ENCODE measurements at regions not wholly inside any gene's neighbourhood (a gene's known extent, or its start where the extent isn't known, plus 50 kb on each side); places are given as distances from the start of the nearest gene placed in this dataset.
A peak's percentile ranks its signal among the peaks of the same experiment; 100 is the strongest.
"Not testable (repeated sequence)": the region's sequence is repeated elsewhere in the genome, so short reads cannot be mapped to it uniquely, and the experiment has no call there.

- DNase-seq: no peak
Measured at GRCh38 chr2:175312137-175312536, 130.6 kb upstream of the ATP5MC3 start.

- no peak for DNase-seq
Measured at GRCh38 chr2:175310813-175311504, 129.4 kb upstream of the ATP5MC3 start.

DNA sequence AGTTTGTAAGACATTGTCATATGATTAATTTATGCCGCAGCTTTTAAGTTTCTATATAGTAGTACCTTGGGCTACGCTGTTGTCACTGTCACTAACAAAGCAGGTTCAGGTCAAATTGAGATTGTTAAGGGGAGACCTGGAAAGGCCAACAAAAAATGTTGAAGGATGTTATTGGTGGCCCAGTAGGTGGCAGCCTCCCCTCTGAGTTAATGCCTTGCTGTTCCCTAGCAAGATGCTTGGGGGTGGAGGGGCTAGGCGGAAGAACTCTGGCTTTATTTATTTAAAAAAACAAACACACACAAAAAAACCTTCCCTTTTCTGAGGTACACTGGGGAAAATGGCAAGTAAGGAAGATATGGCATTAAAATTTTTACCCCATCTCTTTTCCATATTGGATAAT, 128.3 kb upstream of the ATP5MC3 start:
- DNase-seq: peak in 1 of 2 donors; percentile 4

- DNase-seq: no peak
Measured at GRCh38 chr2:175308005-175308404, 126.5 kb upstream of the ATP5MC3 start.

- DNase-seq: no peak
Measured at GRCh38 chr2:175304541-175304940, 123.0 kb upstream of the ATP5MC3 start.

- DNase-seq: no peak
Measured at GRCh38 chr2:175293776-175294175, 112.3 kb upstream of the ATP5MC3 start.

- DNase-seq: no peak
Measured at GRCh38 chr2:175293195-175293594, 111.7 kb upstream of the ATP5MC3 start.

DNA sequence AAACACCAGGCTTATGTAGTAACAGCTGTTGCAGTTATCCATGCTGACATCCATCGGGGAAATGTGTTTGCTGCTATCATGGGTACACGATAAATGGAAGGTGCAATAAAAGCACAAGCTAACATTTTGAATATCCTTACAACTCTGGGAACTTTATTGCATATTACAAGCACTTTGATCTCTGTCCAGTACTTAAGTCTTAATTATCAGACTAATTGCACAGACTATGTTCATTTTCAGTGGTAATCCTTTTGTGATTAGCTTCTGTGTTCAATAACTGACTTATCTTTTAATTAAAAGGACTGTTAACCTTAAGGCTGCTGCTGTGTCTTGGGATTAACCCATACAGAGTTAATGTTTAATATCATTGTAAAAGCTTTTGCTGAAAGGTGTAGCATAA, 101.4 kb upstream of the ATP5MC3 start:
- no peak for DNase-seq

DNA sequence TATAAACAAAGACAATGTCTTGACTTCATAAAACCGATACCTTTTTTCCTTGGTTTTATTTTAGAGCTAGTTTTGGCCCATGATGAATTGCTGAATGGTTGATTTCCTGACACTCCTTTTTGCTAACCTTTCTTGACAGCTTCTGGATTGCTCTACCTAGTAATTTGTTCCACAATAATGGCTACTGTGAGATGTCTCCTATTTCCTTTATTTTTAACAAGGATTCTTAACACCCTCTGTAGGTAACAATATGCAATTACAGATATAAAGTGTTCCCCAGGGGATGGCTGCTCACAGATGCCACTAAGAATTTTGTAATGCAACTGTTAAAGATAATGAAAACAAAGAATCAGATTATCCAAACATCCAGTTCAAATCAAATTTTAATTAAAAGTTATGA, 100.8 kb upstream of the ATP5MC3 start:
- DNase-seq: no peak

DNA sequence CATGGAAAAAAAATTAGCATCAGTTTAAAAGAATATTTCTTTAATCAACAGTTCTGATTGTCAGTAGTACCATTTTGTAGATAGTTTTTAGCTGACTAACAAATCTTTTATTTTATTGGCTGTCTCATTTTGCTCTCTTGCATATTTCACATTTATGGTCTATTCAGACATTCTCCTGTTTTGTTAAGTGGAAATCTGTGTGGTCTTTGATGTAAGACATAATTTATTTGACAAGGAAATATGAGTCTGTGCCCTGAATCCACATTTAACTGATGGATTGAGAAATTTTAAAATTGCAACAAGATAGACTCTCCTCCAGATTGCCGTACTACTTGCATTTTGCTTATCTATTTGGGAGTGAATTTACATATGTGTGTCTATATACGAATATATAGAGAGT, 96.3 kb upstream of the ATP5MC3 start:
- DNase-seq: no peak

DNA sequence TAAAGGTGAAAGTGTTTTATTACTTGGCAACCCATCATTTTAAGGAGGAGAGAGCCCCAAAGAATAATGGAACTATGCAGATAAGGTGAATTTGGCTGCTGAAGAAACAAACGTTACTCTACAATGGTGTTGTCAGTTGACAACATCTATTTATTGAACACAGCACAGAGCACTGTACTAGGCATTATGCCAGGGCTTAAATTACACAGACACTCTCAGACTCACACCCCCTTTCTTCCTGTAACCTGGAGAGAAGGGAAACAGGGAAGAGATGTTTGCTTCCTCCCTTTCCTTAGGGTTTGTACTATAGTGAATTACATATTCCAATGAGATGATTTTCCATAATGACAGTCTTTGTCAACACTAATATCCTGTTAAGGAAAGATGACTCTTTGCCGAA, 94.0 kb upstream of the ATP5MC3 start:
- no peak for DNase-seq

DNA sequence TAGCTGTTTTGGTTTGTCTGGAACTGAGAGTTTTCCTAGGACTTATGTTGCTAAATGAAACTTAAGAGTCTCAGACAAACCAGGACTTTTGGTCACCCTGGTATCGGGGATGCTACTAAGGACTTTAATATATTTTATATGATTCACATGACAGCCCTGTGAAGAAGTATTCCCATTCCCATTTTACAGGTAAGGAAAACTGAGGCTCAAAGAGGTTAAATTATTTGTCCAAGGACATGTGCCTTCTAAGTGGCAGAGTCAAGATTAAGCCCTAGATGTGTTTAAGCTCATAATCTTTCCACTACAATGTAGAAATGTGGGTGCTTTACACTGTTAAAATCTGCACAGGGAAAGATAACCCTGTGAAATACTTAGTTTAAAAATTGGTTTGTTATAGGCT, 77.7 kb upstream of the ATP5MC3 start:
- DNase-seq: no peak

DNA sequence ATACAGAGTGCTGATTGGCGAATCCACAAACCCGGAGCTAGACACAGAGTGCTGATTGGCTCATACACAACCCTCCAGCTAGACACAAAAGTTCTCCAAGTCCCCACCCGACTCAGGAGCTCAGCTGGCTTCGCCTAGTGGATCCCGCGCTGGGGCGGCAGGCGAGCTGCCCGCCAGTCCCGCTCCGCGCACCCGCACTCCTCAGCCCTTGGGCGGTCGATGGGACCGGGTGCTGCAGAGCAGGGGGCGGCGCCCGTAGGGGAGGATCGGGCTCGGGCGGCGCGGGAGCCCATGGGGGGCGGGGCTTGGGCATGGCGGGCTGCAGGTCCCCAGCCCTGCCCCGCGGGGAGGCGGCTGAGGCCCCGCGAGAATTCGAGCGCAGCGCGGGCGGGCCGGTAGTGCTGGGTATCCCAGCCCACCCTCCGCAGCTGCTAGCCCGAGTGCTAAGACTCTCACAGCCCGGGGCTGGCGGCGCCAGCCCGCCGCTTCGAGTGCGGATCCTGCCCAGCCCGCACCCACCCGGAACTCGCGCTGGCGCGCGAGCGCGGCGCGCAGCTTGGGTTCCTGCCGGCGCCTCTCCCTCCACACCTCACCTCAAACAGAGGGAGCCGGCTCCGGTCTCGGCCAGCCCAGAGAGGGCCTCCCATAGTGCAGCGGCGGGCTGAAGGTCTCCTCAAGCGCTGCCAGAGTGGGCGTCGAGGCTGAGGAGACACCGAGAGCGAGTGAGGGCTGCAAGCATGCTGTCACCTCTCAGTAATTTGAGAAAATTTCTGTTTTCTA, 75.5 kb upstream of the ATP5MC3 start:
- DNase-seq: no peak

DNA sequence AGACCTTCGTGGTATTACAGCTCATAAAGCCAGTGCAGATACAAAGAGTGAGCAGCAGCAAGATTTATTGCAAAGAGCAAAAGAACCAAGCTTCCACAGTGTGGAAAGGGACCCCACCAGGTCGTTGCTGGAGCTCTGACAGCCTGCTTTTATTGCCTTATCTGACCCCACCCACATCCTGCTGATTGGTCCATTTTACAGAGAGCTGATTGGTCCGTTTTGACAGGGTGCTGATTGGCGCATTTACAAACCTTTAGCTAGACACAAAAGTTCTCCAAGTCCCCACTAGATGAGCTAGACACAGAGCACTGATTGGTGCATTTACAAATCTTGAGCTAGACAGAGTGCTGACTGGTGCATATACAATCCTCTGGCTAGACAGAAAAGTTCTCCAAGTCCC, 74.9 kb upstream of the ATP5MC3 start:
- DNase-seq: not testable (repeated sequence)

DNA sequence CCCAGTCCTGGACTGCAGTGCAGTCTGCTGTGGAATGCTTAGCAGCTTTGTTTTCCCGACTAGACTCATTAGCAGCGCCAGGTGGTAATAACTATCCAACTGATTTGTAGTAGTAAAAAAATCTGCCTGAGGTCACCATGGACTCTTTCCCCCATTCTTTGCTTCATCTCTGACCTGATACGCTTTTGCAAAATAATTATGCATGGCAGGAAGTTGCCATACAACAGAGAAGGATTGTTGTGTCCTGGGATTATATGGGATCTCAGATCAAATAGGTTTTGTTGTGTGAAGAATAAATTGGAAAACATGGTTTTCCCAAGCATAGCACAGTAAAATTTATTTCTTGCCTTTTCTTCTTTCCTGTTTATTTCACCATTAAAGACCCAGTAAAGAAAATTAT, 72.4 kb upstream of the ATP5MC3 start:
- DNase-seq: no peak

DNA sequence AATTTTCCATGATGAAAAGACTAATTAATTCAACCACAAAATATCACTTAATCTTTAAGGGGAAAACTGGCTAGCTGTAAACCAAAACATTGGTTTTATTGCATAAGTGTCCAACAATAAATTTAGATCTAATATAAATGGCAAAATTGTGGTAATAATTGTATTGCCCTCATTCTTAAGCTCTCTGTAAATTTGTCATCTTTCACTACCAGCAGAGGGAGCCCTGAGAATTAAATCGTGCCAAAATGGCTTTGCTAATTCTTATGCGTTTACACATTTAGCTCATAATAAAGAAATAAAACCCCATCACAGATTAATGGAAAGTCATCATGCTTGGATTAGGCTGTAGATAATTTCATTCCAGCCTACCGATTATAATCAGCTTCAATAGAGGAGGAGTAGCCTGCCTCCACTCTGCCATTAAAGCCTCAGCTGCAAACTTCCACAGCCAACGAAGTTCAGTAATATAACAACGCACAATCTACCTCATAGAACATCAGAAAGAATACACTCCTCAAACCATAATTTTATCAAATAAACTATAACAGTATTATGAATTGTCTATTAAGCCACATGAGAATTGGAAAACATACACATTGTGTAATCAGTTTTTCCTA, 70.0 kb upstream of the ATP5MC3 start:
- no peak for DNase-seq

DNA sequence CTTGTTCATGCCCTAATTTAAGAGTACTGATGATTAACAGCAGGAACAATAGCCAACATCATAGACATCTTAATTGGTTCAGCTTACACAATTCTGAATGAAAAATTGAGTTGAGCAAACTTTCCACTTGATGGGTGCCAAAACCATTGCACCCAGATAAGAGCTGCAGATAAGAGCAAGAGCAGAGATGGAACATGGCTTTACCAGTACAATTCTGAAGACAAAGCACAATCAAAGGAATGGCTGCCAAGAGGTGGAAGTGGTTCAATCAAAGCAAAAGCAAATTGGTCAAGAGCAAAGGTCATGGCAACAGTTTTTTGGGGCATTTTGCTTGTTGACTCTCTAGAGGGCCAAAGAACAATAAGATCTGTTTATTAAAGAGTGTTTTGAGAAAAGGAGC, 65.6 kb upstream of the ATP5MC3 start:
- no peak for DNase-seq

- DNase-seq: no peak
Measured at GRCh38 chr2:175244697-175245096, 63.2 kb upstream of the ATP5MC3 start.

DNA sequence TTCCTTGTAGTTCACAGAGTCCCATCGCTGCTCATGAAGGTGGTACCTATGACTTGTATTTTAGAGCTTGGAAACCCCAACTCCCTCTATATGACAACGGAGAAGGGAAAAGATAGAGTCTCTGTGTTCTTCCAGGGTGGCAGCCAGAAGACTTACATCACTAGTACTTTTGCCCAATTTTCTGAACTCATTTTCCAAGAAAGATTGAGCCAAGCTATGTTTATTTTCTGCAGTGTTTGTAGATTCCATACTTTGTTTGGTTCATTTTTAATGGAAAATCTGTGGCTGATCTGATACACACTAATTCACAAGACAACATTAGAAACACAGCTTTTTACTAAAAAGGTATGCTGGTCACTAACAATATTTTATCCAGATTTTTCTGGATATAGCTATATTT, 60.2 kb upstream of the ATP5MC3 start:
- no peak for DNase-seq

DNA sequence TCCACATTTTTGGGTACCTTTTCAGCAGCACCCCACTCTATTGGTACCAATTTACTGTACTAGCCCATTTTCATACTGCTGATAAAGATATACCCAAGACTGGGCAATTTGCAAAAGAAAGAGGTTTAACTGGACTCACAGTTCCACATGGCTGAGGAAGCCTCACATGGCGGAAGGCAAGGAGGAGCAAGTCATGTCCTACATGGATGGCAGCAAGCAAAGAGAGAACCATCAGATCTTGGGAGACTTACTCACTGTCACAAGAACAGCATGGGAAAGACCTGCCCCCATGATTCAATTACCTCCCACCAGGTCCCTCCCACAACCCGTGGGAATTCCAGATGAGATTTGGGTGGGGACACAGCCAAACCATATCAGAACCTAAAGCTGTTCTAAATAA, 58.5 kb upstream of the ATP5MC3 start:
- not testable (repeated sequence) for DNase-seq

DNA sequence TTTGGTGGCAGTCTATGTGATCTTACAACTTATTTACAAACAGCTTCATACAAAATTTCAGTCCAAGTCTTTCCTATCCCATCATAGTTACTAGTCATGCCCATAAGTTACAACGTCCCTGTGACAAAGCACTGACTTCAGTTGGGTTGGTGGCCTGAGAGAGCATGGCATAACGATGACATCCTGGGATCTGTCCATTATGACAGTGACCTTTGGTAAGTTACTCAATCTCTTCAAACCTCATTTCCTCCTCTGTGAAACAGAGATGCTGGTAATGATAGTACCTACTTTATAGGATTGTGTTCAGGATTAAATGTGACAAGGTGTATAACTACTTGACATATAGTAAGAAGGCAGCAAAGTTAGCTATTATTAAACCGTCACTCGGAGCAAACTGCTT, 55.4 kb upstream of the ATP5MC3 start:
- no peak for DNase-seq

DNA sequence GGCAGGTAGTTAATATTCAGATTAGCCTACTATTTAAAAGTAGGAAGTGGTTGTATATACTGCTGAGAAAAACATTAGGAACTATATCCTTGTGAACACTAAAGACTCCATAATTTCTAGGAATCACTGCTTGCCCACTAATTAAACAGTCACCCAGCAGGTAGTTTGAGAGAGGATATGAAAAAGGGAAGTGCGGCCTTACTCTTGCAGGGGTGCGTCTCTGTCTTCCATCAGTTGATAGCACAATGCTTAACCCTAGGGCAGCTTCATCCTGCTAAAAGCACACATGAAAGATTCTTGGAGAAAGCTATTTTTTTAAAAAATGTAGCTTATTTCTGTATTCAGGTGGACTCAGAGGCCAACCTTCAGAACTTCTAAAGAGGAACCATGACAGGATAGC, 53.1 kb upstream of the ATP5MC3 start:
- DNase-seq: no peak

GRCh38 chr2:175234153-175234552, 52.6 kb upstream of the ATP5MC3 start:
- no peak for DNase-seq

DNA sequence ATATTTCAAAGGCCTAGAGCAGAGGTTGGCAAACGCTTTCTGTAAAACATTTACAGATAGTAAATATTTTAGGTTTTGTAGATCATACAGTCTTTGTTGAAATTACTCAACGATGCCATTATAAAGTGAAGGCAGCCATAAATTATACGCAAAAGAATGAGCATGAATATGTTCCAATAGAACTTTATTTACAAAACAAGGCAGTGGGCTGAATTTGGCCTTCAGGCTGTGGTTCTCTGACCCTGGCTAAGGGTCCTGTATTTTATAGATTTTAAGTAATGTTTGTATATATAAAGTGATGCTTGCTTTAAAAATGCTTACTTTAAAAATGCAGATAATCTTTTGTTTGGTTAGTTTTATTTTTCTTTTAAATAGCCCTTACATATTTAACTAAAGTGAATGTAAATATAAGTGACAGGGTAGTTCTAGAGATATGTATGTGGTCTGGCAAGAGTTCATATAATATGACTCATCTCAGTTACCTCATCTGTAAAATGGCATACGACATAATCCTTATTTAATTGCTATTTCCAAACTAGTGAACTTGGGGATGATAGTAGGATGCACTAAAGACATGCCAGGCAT, 51.7 kb upstream of the ATP5MC3 start:
- no peak for DNase-seq

All from stimulated activated CD4-positive, alpha-beta T cell treated with anti-CD3 and anti-CD28 coated beads, Interleukin-2, amount 100 ng/mL, for 48 hours (primary cell).